ENCODE measurements at regions not wholly inside any gene's neighbourhood (a gene's known extent, or its start where the extent isn't known, plus 50 kb on each side); places are given as distances from the start of the nearest gene placed in this dataset.
"Not testable (repeated sequence)": the region's sequence is repeated elsewhere in the genome, so short reads cannot be mapped to it uniquely, and the experiment has no call there.

- Histone ChIP-seq H3K27ac (ENCODE audit: low read depth in 2 of 2, low read length in 1 of 2) (no peak overlapping the region), H2AFZ (ENCODE audit: low read depth) (no peak overlapping the region), H3K27me3 (ENCODE audit: insufficient read depth) (no peaks in the 10 kb centered on the region), H3K79me2 (ENCODE audit: insufficient read depth) (no peaks in the 10 kb centered on the region), H3K9me3 (no peaks in the 10 kb centered on the region), H3F3A (replicated peaks; ENCODE audit: insufficient read depth) (peaks cover 4% of the 10 kb centered on the region), H3K9ac (no peak overlapping the region), H3K4me1 (ENCODE audit: control insufficient read depth in 1 of 2, insufficient read depth in 2 of 2, low read depth in 1 of 2, low read length in 1 of 2) (no peaks in the 10 kb centered on the region; a peak in 1 of 4 replicates), H3K4me3 (ENCODE audit: low read depth in 2 of 2, low read length in 1 of 2) (no peak overlapping the region), H3K9me2 (no peaks in the 10 kb centered on the region), H4K20me1 (ENCODE audit: insufficient read depth) (no peaks in the 10 kb centered on the region), H3K36me3 (replicated peaks in 1 of 2; ENCODE audit: control insufficient read depth in 1 of 2, insufficient read depth in 2 of 2, low read length in 1 of 2) (no peaks in the 10 kb centered on the region), H3K4me2 (no peak overlapping the region)
- POLR2A ChIA-PET, result no interaction called here
- DNase-seq, result no peak
- CTCF ChIA-PET, result no interaction called here
- WGBS (ENCODE audit: low lambda C conversion rate), result 82% methylated on average over 13 of the region's 23 CpGs
- TF ChIP-seq YY1 (IDR thresholded peaks at IDR 0.05; ENCODE audit: low read depth) (no peak), SIN3A (IDR thresholded peaks at IDR 0.05; ENCODE audit: borderline replicate concordance, low read depth, low read length) (no peak), NFIC (IDR thresholded peaks at IDR 0.05; ENCODE audit: borderline replicate concordance) (no peak)
Measured at GRCh38 chr13:46463719-46464118, 76.7 kb upstream of the RUBCNL start.

- H4K20me1 ChIP-seq (ENCODE audit: insufficient read depth); H3K4me3 ChIP-seq (ENCODE audit: low read depth in 2 of 2, low read length in 1 of 2); H3K36me3 ChIP-seq (replicated peaks in 1 of 2; ENCODE audit: control insufficient read depth in 1 of 2, insufficient read depth in 2 of 2, low read length in 1 of 2); POLR2A ChIA-PET; H2AFZ ChIP-seq (ENCODE audit: low read depth); DNase-seq; H3K9me3 ChIP-seq; H3K27ac ChIP-seq (ENCODE audit: low read depth in 2 of 2, low read length in 1 of 2); H3F3A ChIP-seq (replicated peaks; ENCODE audit: insufficient read depth); H3K9ac ChIP-seq; H3K79me2 ChIP-seq (ENCODE audit: insufficient read depth); H3K9me2 ChIP-seq; H3K4me2 ChIP-seq; H3K27me3 ChIP-seq (ENCODE audit: insufficient read depth); H3K4me1 ChIP-seq (ENCODE audit: control insufficient read depth in 1 of 2, insufficient read depth in 2 of 2, low read depth in 1 of 2, low read length in 1 of 2); CTCF ChIA-PET: not testable (repeated sequence)
- 73% methylated on average over 4 of the region's 4 CpGs for WGBS (ENCODE audit: low lambda C conversion rate)
Measured at GRCh38 chr13:46460223-46460622, 73.2 kb upstream of the RUBCNL start.

- not testable (repeated sequence) for H3K27me3 ChIP-seq (ENCODE audit: insufficient read depth)
Measured at GRCh38 chr13:46457255-46457654, 70.2 kb upstream of the RUBCNL start.

GRCh38 chr13:46455924-46456323 is 68.9 kb upstream of the RUBCNL start:
- DNase-seq; H3K9ac ChIP-seq; H3K9me2 ChIP-seq; H3K27me3 ChIP-seq (ENCODE audit: insufficient read depth); H4K20me1 ChIP-seq (ENCODE audit: insufficient read depth); H3K36me3 ChIP-seq (replicated peaks in 1 of 2; ENCODE audit: control insufficient read depth in 1 of 2, insufficient read depth in 2 of 2, low read length in 1 of 2); H3F3A ChIP-seq (replicated peaks; ENCODE audit: insufficient read depth); H3K79me2 ChIP-seq (ENCODE audit: insufficient read depth); H3K27ac ChIP-seq (ENCODE audit: low read depth in 2 of 2, low read length in 1 of 2); CTCF ChIA-PET; H3K4me3 ChIP-seq (ENCODE audit: low read depth in 2 of 2, low read length in 1 of 2); H2AFZ ChIP-seq (ENCODE audit: low read depth); H3K4me1 ChIP-seq (ENCODE audit: control insufficient read depth in 1 of 2, insufficient read depth in 2 of 2, low read depth in 1 of 2, low read length in 1 of 2); POLR2A ChIA-PET; H3K4me2 ChIP-seq; H3K9me3 ChIP-seq: not testable (repeated sequence)
- 52% methylated on average over 4 of the region's 4 CpGs for WGBS (ENCODE audit: low lambda C conversion rate)
- peak; percentile 41; the same call in 1 of the 2 replicates for TF ChIP-seq RAD21 (IDR thresholded peaks at IDR 0.05; ENCODE audit: low read length)
- peak; percentile 33; the same call in 1 of the 2 replicates for TF ChIP-seq ELF1 (IDR thresholded peaks at IDR 0.05)
- peak; percentile 39; the same call in 1 of the 2 replicates for TF ChIP-seq CTCF (IDR thresholded peaks at IDR 0.05)

More at GRCh38 chr13:46457255-46457654, 70.2 kb upstream of the RUBCNL start:
- H4K20me1 ChIP-seq (ENCODE audit: insufficient read depth); H2AFZ ChIP-seq (ENCODE audit: low read depth); POLR2A ChIA-PET; H3K4me3 ChIP-seq (ENCODE audit: low read depth in 2 of 2, low read length in 1 of 2); H3F3A ChIP-seq (replicated peaks; ENCODE audit: insufficient read depth); H3K4me1 ChIP-seq (ENCODE audit: control insufficient read depth in 1 of 2, insufficient read depth in 2 of 2, low read depth in 1 of 2, low read length in 1 of 2); CTCF ChIA-PET; H3K9me3 ChIP-seq; DNase-seq; H3K4me2 ChIP-seq; H3K9me2 ChIP-seq; H3K9ac ChIP-seq; H3K79me2 ChIP-seq (ENCODE audit: insufficient read depth); H3K27ac ChIP-seq (ENCODE audit: low read depth in 2 of 2, low read length in 1 of 2); H3K36me3 ChIP-seq (replicated peaks in 1 of 2; ENCODE audit: control insufficient read depth in 1 of 2, insufficient read depth in 2 of 2, low read length in 1 of 2): not testable (repeated sequence)
- 36% methylated on average over 2 of the region's 2 CpGs for WGBS (ENCODE audit: low lambda C conversion rate)

- H3K27me3 ChIP-seq (ENCODE audit: insufficient read depth); H3K79me2 ChIP-seq (ENCODE audit: insufficient read depth); H3K9me3 ChIP-seq; H3K27ac ChIP-seq (ENCODE audit: low read depth in 2 of 2, low read length in 1 of 2); H2AFZ ChIP-seq (ENCODE audit: low read depth); H3K36me3 ChIP-seq (replicated peaks in 1 of 2; ENCODE audit: control insufficient read depth in 1 of 2, insufficient read depth in 2 of 2, low read length in 1 of 2); H3K9me2 ChIP-seq; H3K4me3 ChIP-seq (ENCODE audit: low read depth in 2 of 2, low read length in 1 of 2); POLR2A ChIA-PET; H3K9ac ChIP-seq; H3F3A ChIP-seq (replicated peaks; ENCODE audit: insufficient read depth); H4K20me1 ChIP-seq (ENCODE audit: insufficient read depth); H3K4me1 ChIP-seq (ENCODE audit: control insufficient read depth in 1 of 2, insufficient read depth in 2 of 2, low read depth in 1 of 2, low read length in 1 of 2); DNase-seq; CTCF ChIA-PET; H3K4me2 ChIP-seq: not testable (repeated sequence)
- 77% methylated on average over 3 of the region's 3 CpGs for WGBS (ENCODE audit: low lambda C conversion rate)
Measured at GRCh38 chr13:46451145-46451544, 64.1 kb upstream of the RUBCNL start.

GRCh38 chr13:46449949-46450348 is 62.9 kb upstream of the RUBCNL start:
- CTCF ChIA-PET; H3K4me2 ChIP-seq; H3K9me2 ChIP-seq; H3K9me3 ChIP-seq; H3K4me1 ChIP-seq (ENCODE audit: control insufficient read depth in 1 of 2, insufficient read depth in 2 of 2, low read depth in 1 of 2, low read length in 1 of 2); H3K36me3 ChIP-seq (replicated peaks in 1 of 2; ENCODE audit: control insufficient read depth in 1 of 2, insufficient read depth in 2 of 2, low read length in 1 of 2); POLR2A ChIA-PET; H3K4me3 ChIP-seq (ENCODE audit: low read depth in 2 of 2, low read length in 1 of 2); DNase-seq; H3K27me3 ChIP-seq (ENCODE audit: insufficient read depth); H3K27ac ChIP-seq (ENCODE audit: low read depth in 2 of 2, low read length in 1 of 2); H3K9ac ChIP-seq; H3F3A ChIP-seq (replicated peaks; ENCODE audit: insufficient read depth); H4K20me1 ChIP-seq (ENCODE audit: insufficient read depth); H3K79me2 ChIP-seq (ENCODE audit: insufficient read depth); H2AFZ ChIP-seq (ENCODE audit: low read depth): not testable (repeated sequence)
- 84% methylated on average over 2 of the region's 2 CpGs for WGBS (ENCODE audit: low lambda C conversion rate)
